BE2C (cell line): ENCODE measurements at regions not wholly inside any gene's neighbourhood (a gene's known extent, or its start where the extent isn't known, plus 50 kb on each side); places are given as distances from the start of the nearest gene placed in this dataset.

Source experiments
- DNase-seq: peaks from one replicate; pipeline ENCODE4 v3.0.0-alpha.2; 2020
- H3K27me3 ChIP-seq: fragments of 250-450 bp; sonication (Bioruptor Pico); 2 replicates; pipeline ENCODE4 v1.5.1; 2020; ENCODE audit warnings: mild to moderate bottlenecking
- H3K36me3 ChIP-seq: fragments of 250-450 bp; sonication (Bioruptor Pico); 2 replicates; pipeline ENCODE4 v1.5.1; 2020; ENCODE audit warnings: mild to moderate bottlenecking
- H3K4me1 ChIP-seq: fragments of 250-450 bp; sonication (Bioruptor Pico); 2 replicates; pipeline ENCODE4 v1.5.1; 2020
- H3K4me3 ChIP-seq: 2 replicates; pipeline ENCODE4 v1.5.1; 2011; ENCODE audit warnings: low read depth, low read length
- H3K9me3 ChIP-seq: fragments of 250-450 bp; sonication (Bioruptor Pico); 2 replicates; pipeline ENCODE4 v1.5.1; 2020
- TF ChIP-seq, protein P1 (sequence below): IDR thresholded peaks from 2 replicates; pipeline ENCODE4 v1.5.1; 2012; ENCODE audit warnings: mild to moderate bottlenecking, low read depth, low read length

DNA sequence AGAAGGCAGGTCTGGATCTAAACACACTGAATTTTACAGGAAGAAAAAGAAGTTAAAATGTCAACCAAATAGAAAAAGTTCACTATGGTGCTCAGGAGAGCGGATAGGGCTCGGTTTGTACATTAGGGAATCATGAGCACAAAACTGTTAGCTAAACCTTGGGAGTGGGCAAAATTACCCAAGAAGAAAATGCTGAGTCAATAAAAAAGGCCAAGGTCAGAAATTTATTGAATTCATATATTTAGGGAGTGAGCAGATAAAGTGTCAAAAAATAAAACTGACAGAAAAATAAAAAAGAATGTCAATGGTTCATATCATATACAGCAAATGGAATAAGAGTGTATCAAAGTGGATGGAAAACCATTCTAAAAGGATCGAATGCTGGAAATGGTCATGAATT is 452.5 kb upstream of the SMIM31 start:
- TF ChIP-seq, protein P1, sequence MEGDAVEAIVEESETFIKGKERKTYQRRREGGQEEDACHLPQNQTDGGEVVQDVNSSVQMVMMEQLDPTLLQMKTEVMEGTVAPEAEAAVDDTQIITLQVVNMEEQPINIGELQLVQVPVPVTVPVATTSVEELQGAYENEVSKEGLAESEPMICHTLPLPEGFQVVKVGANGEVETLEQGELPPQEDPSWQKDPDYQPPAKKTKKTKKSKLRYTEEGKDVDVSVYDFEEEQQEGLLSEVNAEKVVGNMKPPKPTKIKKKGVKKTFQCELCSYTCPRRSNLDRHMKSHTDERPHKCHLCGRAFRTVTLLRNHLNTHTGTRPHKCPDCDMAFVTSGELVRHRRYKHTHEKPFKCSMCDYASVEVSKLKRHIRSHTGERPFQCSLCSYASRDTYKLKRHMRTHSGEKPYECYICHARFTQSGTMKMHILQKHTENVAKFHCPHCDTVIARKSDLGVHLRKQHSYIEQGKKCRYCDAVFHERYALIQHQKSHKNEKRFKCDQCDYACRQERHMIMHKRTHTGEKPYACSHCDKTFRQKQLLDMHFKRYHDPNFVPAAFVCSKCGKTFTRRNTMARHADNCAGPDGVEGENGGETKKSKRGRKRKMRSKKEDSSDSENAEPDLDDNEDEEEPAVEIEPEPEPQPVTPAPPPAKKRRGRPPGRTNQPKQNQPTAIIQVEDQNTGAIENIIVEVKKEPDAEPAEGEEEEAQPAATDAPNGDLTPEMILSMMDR: no peak
- no peak overlapping the region for H3K4me3 ChIP-seq
- H3K36me3 ChIP-seq: no peaks in the 10 kb centered on the region
- no peaks in the 10 kb centered on the region for H3K9me3 ChIP-seq
- H3K4me1 ChIP-seq: no peaks in the 10 kb centered on the region
- no peak for DNase-seq
- H3K27me3 ChIP-seq: no peaks in the 10 kb centered on the region

DNA sequence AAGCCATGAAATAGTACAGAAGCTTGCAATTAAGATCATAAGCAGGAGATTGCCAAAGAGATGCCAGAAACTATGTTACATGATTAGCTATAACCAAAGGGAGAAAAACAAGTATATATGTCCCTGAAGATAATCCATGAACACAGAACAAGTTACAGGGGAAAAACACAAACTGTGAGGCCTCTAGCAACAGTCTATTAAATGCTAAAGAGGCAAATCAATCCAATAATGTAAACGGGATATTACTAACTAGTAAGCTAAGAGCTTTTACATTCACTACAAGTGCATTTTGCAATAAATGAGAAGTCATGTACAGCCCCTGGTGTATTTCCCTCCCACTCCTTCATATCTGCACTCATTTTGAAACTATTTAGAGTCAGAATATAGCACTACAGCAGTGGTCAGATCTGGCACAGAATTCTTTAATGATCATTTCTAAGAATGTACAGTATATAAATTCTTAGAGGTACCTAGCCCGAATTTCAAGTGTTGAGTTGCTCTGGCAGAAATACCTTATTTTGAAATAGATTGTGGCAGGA is 449.8 kb upstream of the SMIM31 start:
- Histone ChIP-seq H3K36me3 (no peaks in the 10 kb centered on the region), H3K4me1 (no peaks in the 10 kb centered on the region), H3K9me3 (no peaks in the 10 kb centered on the region), H3K4me3 (no peak overlapping the region), H3K27me3 (no peaks in the 10 kb centered on the region)
- TF ChIP-seq, protein P1: no peak
- no peak for DNase-seq

DNA sequence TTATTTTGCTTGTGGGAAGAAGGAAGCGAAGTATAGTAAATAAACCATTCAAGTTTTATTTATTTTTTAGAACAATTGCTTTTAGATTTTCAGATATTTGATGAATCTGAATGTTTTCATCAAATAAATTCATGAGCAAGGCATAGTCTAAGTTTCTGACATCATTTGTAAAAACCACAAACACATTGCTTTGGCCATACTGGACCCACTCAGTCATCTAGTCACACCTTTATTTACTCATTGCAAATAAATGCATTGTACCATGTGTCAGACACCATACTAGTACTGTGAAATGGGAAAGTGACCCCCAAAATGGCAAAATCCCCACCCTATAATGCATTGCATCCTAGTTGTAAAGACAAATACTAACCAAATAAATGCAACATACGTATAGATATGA is 449.1 kb upstream of the SMIM31 start:
- H3K4me1 ChIP-seq: no peaks in the 10 kb centered on the region
- no peaks in the 10 kb centered on the region for H3K9me3 ChIP-seq
- no peaks in the 10 kb centered on the region for H3K27me3 ChIP-seq
- DNase-seq: no peak
- no peak overlapping the region for H3K4me3 ChIP-seq
- no peaks in the 10 kb centered on the region for H3K36me3 ChIP-seq
- TF ChIP-seq, protein P1: no peak

DNA sequence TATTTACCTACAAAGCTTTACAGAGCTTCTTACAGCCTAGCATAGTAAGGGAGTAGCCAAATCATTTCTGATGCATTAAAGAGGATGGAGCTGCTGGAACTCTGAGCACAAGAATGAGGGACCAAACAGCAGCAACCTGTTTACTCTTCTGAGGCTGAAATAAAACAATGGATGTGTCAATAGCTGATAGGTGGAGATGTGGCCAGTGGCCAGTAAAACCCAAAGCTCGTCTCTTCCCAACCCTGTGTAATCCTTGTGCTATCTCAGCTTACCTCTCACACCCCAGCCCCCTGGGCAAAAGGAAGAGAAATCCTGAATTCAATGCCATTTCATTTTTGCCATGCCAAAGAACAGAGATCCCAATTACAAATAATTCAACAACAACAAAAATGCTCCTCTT is 446.7 kb upstream of the SMIM31 start:
- Histone ChIP-seq H3K4me1 (no peaks in the 10 kb centered on the region), H3K36me3 (no peaks in the 10 kb centered on the region), H3K9me3 (no peaks in the 10 kb centered on the region), H3K4me3 (no peak overlapping the region), H3K27me3 (no peaks in the 10 kb centered on the region)
- TF ChIP-seq, protein P1: no peak
- no peak for DNase-seq

DNA sequence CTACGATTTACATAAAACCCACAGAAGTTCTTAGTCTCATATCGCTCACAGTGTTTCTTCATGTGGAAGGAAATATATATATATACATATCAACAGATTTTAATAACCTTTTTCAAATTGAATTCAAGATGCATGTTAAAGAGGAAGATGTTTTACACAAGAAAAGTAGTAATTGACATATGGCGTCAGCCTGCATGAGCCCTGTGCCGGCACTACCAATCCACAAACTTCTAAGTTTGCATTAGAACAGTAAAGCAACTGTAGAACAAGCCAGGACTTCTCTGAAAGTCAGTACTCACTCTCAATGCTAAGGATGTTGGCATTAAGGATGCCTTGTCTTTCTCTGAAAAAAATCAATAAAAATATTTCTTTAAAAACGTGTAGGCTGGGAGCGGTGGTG is 441.3 kb upstream of the SMIM31 start:
- Histone ChIP-seq H3K4me3 (no peak overlapping the region), H3K27me3 (no peaks in the 10 kb centered on the region), H3K4me1 (no peaks in the 10 kb centered on the region), H3K9me3 (no peaks in the 10 kb centered on the region), H3K36me3 (no peaks in the 10 kb centered on the region)
- TF ChIP-seq, protein P1: no peak
- no peak for DNase-seq

DNA sequence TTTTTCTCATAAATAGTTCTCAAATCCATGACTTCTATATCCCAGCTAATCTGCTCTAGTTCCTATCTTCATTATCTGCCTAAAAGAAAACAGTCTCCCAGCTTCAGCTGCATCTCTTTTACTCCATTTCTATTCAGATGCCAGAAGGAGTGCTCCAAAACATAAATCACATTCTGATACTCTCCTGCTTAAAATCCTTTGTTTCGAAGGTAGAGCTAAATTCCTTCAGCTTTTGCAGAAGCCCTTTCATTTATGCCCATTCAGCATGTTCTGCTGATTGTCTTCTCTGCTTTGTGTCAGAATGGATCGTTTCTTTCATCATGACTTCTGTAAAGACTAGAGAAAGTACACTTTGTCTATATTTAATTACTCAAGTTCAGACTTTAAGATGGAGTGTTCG is 440.1 kb upstream of the SMIM31 start:
- no peaks in the 10 kb centered on the region for H3K4me1 ChIP-seq
- H3K9me3 ChIP-seq: no peaks in the 10 kb centered on the region
- H3K4me3 ChIP-seq: no peak overlapping the region
- TF ChIP-seq, protein P1: no peak
- no peaks in the 10 kb centered on the region for H3K27me3 ChIP-seq
- no peak for DNase-seq
- no peaks in the 10 kb centered on the region for H3K36me3 ChIP-seq
